K562 (cell line): ENCODE measurements at regions not wholly inside any gene's neighbourhood (a gene's known extent, or its start where the extent isn't known, plus 50 kb on each side); places are given as distances from the start of the nearest gene placed in this dataset.

Experiments
- ATAC-seq: fragments of 200-7000 bp; cut with Tn5 transposase; 3 replicates; pipeline ENCODE4 v1.9.1; 2020; ENCODE audit warnings: moderate library complexity
- BruUV-seq: library from RNA; stranded (reverse); fragments of 400-500 nt; replicated peaks from 2 replicates; lab custom pipeline; 2021; lab: Mats Ljungman, UMichigan
- CTCF ChIA-PET: fragments of 300-600 bp; formaldehyde crosslinking; extraction: SDS; loops from one replicate; lab custom pipeline; 2021; ENCODE audit warnings: low intra/inter-chr PET ratio; lab: Yijun Ruan, JAX
- POLR2A ChIA-PET: fragments of 300-600, 350-650 bp; sonication (Branson Sonifier 250); formaldehyde crosslinking; extraction: SDS; loops from one replicate; lab custom pipeline; 2021; ENCODE audit warnings: antibody characterized with exemption, inconsistent platforms; lab: Yijun Ruan, JAX
- DNase-seq, 4 experiments: peaks; one replicate each; pipeline versions ENCODE4 v3.0.0 to v3.0.0-alpha.2; 2011 to 2018; ENCODE audit warnings: low spot score in 3 of 4, mixed read lengths in 3 of 4; ENCODE audit errors: extremely low read depth in 1 of 4
- FAIRE-seq: peaks from 2 replicates; lab custom pipeline; 2011; peaks lifted over from hg19 to GRCh38; lab: Jason Lieb, UNC
- H2AFZ ChIP-seq: 2 replicates; pipeline ENCODE4 v1.6.0; 2011; ENCODE audit warnings: low read depth, low read length, control low read depth, inconsistent platforms
- H3K27ac ChIP-seq: fragments of 200-600 bp; 3 replicates; pipeline ENCODE4 v1.8.0; 2011; ENCODE audit warnings: low read depth, mild to moderate bottlenecking, control low read depth, inconsistent platforms, low read length, moderate library complexity, mixed read lengths; ENCODE audit errors: extremely low read depth
- H3K27me3 ChIP-seq, 2 experiments: fragments of 300-600 bp in 1 of 2; 2 replicates in 1 of 2; 3 replicates in 1 of 2; pipeline versions ENCODE4 v1.6.0 to v1.8.0; 2011; ENCODE audit warnings: inconsistent platforms in 2 of 2, low read length in 2 of 2, mild to moderate bottlenecking in 1 of 2, mixed read lengths in 1 of 2, moderate library complexity in 1 of 2; ENCODE audit not compliant: control insufficient read depth in 2 of 2, insufficient read depth in 2 of 2
- H3K36me3 ChIP-seq: fragments of 300-600 bp; 3 replicates; pipeline ENCODE4 v1.8.0; 2011; ENCODE audit warnings: mild to moderate bottlenecking, low read length, inconsistent platforms; ENCODE audit not compliant: control insufficient read depth, insufficient read depth
- H3K4me1 ChIP-seq, 2 experiments: fragments of 200-600 bp in 1 of 2; replicated peaks in 1 of 2; 2 replicates in 1 of 2; 3 replicates in 1 of 2; pipeline versions ENCODE4 v1.5.1 to v1.8.0; 2011; ENCODE audit warnings: inconsistent platforms in 2 of 2, low read length in 2 of 2, mild to moderate bottlenecking in 1 of 2, mixed read lengths in 1 of 2, moderate library complexity in 1 of 2; ENCODE audit not compliant: control insufficient read depth in 2 of 2, insufficient read depth in 2 of 2
- H3K4me2 ChIP-seq: 2 replicates; pipeline ENCODE4 v1.6.1; 2011; ENCODE audit warnings: low read length, control low read depth, inconsistent platforms, mixed read lengths; ENCODE audit not compliant: insufficient read depth
- H3K4me3 ChIP-seq: fragments of 200-600 bp; sonication (generic), shearing (Covaris generic); 2 replicates; pipeline ENCODE4 v1.5.1; 2016; ENCODE audit warnings: control low read depth, inconsistent platforms
- H3K79me2 ChIP-seq: fragments of 200-600 bp; 3 replicates; pipeline ENCODE4 v1.8.0; 2011; ENCODE audit warnings: low read length, inconsistent platforms; ENCODE audit not compliant: control insufficient read depth, insufficient read depth
- H3K9ac ChIP-seq, 2 experiments: 2 replicates each; pipeline versions ENCODE4 v1.6.0 to v1.6.1; 2011; ENCODE audit warnings: low read depth in 2 of 2, low read length in 2 of 2, control low read depth in 1 of 2, inconsistent platforms in 1 of 2, mild to moderate bottlenecking in 1 of 2, mixed read lengths in 1 of 2; ENCODE audit not compliant: insufficient read depth in 1 of 2
- H3K9me1 ChIP-seq: one replicate; pipeline ENCODE4 v1.6.0; 2011; ENCODE audit warnings: inconsistent platforms, mild to moderate bottlenecking, low read length, moderate library complexity; ENCODE audit not compliant: control insufficient read depth, insufficient read depth
- H3K9me3 ChIP-seq: replicated peaks from 2 replicates; pipeline ENCODE4 v1.5.1; 2011; ENCODE audit warnings: low read depth, low read length, inconsistent platforms; ENCODE audit not compliant: control insufficient read depth, insufficient read depth
- H4K20me1 ChIP-seq: replicated peaks from 2 replicates; pipeline ENCODE4 v1.6.1; 2011; ENCODE audit warnings: low read length, inconsistent platforms, mixed read lengths; ENCODE audit not compliant: control insufficient read depth, insufficient read depth
- CREB1 ChIP-seq, 2 experiments: sonication (generic) in 1 of 2; formaldehyde crosslinking in 1 of 2; IDR thresholded peaks; 2 replicates each; pipeline versions ENCODE4 v1.6.1 to v1.8.0; 2012 to 2022; ENCODE audit warnings: inconsistent platforms in 1 of 2, mild to moderate bottlenecking in 1 of 2, missing genetic modification reagents in 1 of 2, moderate library complexity in 1 of 2
- DPF2 ChIP-seq: fragments of 450-650 bp; IDR thresholded peaks from 2 replicates; pipeline ENCODE4 v1.6.1; 2016
- EHMT2 ChIP-seq: fragments of 450-650 bp; IDR thresholded peaks from 2 replicates; pipeline ENCODE4 v1.6.1; 2018; ENCODE audit warnings: antibody characterized with exemption
- PYGO2 ChIP-seq: fragments of 450-650 bp; IDR thresholded peaks from 2 replicates; pipeline ENCODE4 v1.6.1; 2016; ENCODE audit warnings: mild to moderate bottlenecking, missing genetic modification characterization, moderate library complexity, missing compliant biosample characterization
- TAF9B ChIP-seq: fragments of 450-650 bp; IDR thresholded peaks from 2 replicates; pipeline ENCODE4 v1.6.1; 2018; ENCODE audit warnings: mild to moderate bottlenecking; ENCODE audit not compliant: partially characterized antibody
- TGIF2 ChIP-seq: sonication (generic); formaldehyde crosslinking; IDR thresholded peaks from 2 replicates; pipeline ENCODE4 v1.8.1; 2022; ENCODE audit warnings: mild to moderate bottlenecking, missing genetic modification reagents, moderate library complexity
- ZBTB7A ChIP-seq: IDR thresholded peaks from 2 replicates; pipeline ENCODE4 v1.6.1; 2011; ENCODE audit warnings: low read depth, mild to moderate bottlenecking, low read length, moderate library complexity, borderline replicate concordance; ENCODE audit not compliant: control insufficient read depth
- ZNF23 ChIP-seq: fragments of 250-450 bp; sonication (Bioruptor Pico); IDR thresholded peaks from 2 replicates; pipeline ENCODE4 v1.4.0; 2020; ENCODE audit warnings: mild to moderate bottlenecking
- ZNF445 ChIP-seq: fragments of 250-450 bp; sonication (Bioruptor Pico); IDR thresholded peaks from 2 replicates; pipeline ENCODE4 v1.4.0; 2020; ENCODE audit warnings: low read depth, mild to moderate bottlenecking, moderate library complexity
- ZNF561 ChIP-seq: fragments of 450-650 bp; formaldehyde crosslinking; conservative IDR thresholded peaks from 2 replicates; pipeline ENCODE4 v1.4.0; 2020; ENCODE audit warnings: mild to moderate bottlenecking, moderate library complexity
- ZNF583 ChIP-seq: fragments of 250-450 bp; sonication (Bioruptor Pico); IDR thresholded peaks from 2 replicates; pipeline ENCODE4 v1.4.0; 2020
- ZNF830 ChIP-seq: fragments of 250-450 bp; sonication (Bioruptor Pico); IDR thresholded peaks from 2 replicates; pipeline ENCODE4 v1.5.0; 2021; ENCODE audit warnings: mild to moderate bottlenecking
- WGBS: fragments of 100-300 bp; shearing (Covaris generic); methylation state at CpG from one replicate; pipeline ENCODE4 v1.1.6; 2016; ENCODE audit warnings: low coverage, mixed read lengths; ENCODE audit not compliant: insufficient coverage; ENCODE audit errors: missing lambda C conversion rate; 5-methylcytosine and 5-hydroxymethylcytosine counted together
- in situ Hi-C: fragments of 300-500 bp; cut with MboI; formaldehyde crosslinking; loops from 4 replicates; pipeline ENCODE4 v1.15.0; 2018; ENCODE audit warnings: inconsistent platforms, mixed read lengths
- intact Hi-C: fragments of 100-400 bp; cut with micrococcal nuclease; formaldehyde crosslinking; loops from 2 replicates; pipeline ENCODE4 v1.14.2; 2022
- TF ChIP-seq, protein P1 (sequence below), 3 experiments: fragments of 200-800 bp in 1 of 3; sonication (Bioruptor generic) in 1 of 3; sonication (generic) in 1 of 3; formaldehyde crosslinking in 1 of 3; IDR thresholded peaks; 2 replicates each; pipeline versions ENCODE4 v1.6.1 to v1.8.0; 2016 to 2022; ENCODE audit warnings: mild to moderate bottlenecking in 2 of 3, missing compliant biosample characterization in 2 of 3, missing genetic modification characterization in 2 of 3, missing genetic modification reagents in 1 of 3
- TF ChIP-seq, protein P2 (sequence below): conservative IDR thresholded peaks from 2 replicates; pipeline ENCODE4 v1.6.1; 2011; ENCODE audit warnings: low read depth, mild to moderate bottlenecking, low read length; ENCODE audit not compliant: control insufficient read depth
- TF ChIP-seq, protein P3 (sequence below): sonication (generic); formaldehyde crosslinking; IDR thresholded peaks from 2 replicates; pipeline ENCODE4 v1.8.1; 2023; ENCODE audit warnings: mild to moderate bottlenecking, missing genetic modification reagents, moderate library complexity
- TF ChIP-seq, protein P4 (sequence below): fragments of 250-450 bp; sonication (Bioruptor Pico); IDR thresholded peaks from 2 replicates; pipeline ENCODE4 v1.4.0; 2020; ENCODE audit warnings: mild to moderate bottlenecking, moderate library complexity, borderline replicate concordance

DNA sequence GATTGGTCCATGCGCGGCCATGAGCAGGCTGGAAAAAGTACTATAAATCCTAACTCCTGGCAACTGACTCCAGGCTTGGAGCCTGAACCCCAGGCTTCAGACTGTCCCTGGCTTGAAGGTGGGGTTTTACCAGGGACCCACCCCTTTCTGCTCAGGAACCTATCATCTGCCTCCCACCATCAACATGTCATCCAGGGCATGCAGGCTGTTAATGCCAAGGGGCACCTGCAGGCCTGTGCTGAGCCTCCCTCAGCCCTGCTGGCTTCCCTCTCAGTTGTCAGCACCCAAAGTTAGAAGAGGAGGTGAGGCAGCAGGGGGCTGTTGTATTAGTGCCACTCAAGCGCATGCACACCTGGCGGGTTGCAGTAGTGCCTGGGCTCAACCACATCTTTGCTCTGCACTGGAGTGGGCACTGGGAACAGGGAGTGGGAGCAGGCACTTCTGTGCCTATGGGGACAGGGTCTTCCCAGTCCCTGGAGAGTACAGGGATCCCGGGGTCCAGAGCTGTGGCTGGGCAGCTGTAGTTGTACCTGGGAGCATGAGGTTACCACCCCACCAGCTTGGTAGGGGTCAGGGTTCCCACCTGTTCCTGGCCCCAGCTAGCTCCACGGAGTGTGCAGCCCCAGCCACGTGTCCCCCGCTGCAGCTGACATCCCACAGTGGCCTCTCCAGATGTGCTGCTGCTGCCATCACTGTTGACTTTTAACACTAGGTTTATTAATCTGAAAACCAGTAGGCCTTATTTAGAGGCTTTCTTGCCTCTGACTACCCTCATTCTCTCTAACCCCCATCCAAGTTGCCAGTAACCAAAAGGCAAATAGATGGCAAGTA is 306.2 kb upstream of the RIOK2 start:
- peaks cover 2% of the 10 kb centered on the region; the same call in 1 of the 2 replicates for H3K9me3 ChIP-seq
- no peak overlapping the region for H3K27ac ChIP-seq
- H3K79me2 ChIP-seq = no peaks in the 10 kb centered on the region
- no peaks in the 10 kb centered on the region for H4K20me1 ChIP-seq
- intact Hi-C loops = no loop called here
- ChIA-PET POLR2A (no interaction called here), CTCF (no interaction called here)
- H3K4me3 ChIP-seq = no peak overlapping the region
- no peaks in the 10 kb centered on the region for H3K4me1 ChIP-seq
- H3K9me1 ChIP-seq = no peaks in the 10 kb centered on the region
- WGBS = 15% methylated on average over 7 of the region's 8 CpGs
- no peaks in the 10 kb centered on the region for H3K27me3 ChIP-seq
- BruUV-seq = no TSS peak
- no peak for FAIRE-seq
- H3K9ac ChIP-seq = no peak overlapping the region
- ATAC-seq = no peak
- in situ Hi-C loops = no loop called here
- DNase-seq = no peak
- no peaks in the 10 kb centered on the region for H3K36me3 ChIP-seq
- no peak overlapping the region for H3K4me2 ChIP-seq
- H2AFZ ChIP-seq = no peak overlapping the region
- TF ChIP-seq, protein P1, sequence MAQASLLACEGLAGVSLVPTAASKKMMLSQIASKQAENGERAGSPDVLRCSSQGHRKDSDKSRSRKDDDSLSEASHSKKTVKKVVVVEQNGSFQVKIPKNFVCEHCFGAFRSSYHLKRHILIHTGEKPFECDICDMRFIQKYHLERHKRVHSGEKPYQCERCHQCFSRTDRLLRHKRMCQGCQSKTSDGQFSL (CRISPR knock-in tag; IDR thresholded peaks at IDR 0.05) = no peak
- TF ChIP-seq, protein P1 (tag; IDR thresholded peaks at IDR 0.05) = no peak
- no peak for TF ChIP-seq ZNF830 (CRISPR knock-in tag)
- no peak for TF ChIP-seq PYGO2
- TF ChIP-seq TAF9B = no peak
- TF ChIP-seq, protein P2, sequence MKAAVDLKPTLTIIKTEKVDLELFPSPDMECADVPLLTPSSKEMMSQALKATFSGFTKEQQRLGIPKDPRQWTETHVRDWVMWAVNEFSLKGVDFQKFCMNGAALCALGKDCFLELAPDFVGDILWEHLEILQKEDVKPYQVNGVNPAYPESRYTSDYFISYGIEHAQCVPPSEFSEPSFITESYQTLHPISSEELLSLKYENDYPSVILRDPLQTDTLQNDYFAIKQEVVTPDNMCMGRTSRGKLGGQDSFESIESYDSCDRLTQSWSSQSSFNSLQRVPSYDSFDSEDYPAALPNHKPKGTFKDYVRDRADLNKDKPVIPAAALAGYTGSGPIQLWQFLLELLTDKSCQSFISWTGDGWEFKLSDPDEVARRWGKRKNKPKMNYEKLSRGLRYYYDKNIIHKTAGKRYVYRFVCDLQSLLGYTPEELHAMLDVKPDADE = no peak
- TF ChIP-seq, protein P3, sequence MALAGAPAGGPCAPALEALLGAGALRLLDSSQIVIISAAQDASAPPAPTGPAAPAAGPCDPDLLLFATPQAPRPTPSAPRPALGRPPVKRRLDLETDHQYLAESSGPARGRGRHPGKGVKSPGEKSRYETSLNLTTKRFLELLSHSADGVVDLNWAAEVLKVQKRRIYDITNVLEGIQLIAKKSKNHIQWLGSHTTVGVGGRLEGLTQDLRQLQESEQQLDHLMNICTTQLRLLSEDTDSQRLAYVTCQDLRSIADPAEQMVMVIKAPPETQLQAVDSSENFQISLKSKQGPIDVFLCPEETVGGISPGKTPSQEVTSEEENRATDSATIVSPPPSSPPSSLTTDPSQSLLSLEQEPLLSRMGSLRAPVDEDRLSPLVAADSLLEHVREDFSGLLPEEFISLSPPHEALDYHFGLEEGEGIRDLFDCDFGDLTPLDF (CRISPR knock-in tag) = no peak
- no peak for TF ChIP-seq ZBTB7A
- no peak for TF ChIP-seq EHMT2
- no peak for TF ChIP-seq ZNF23 (CRISPR knock-in tag)
- TF ChIP-seq TGIF2 (CRISPR knock-in tag) = no peak
- TF ChIP-seq CREB1 (IDR thresholded peaks at IDR 0.05) = no peak
- TF ChIP-seq CREB1 (CRISPR knock-in tag; IDR thresholded peaks at IDR 0.05) = no peak
- TF ChIP-seq ZNF445 (CRISPR knock-in tag) = no peak
- no peak for TF ChIP-seq ZNF561 (CRISPR knock-in tag)
- no peak for TF ChIP-seq ZNF583 (CRISPR knock-in tag)
- TF ChIP-seq, protein P4, sequence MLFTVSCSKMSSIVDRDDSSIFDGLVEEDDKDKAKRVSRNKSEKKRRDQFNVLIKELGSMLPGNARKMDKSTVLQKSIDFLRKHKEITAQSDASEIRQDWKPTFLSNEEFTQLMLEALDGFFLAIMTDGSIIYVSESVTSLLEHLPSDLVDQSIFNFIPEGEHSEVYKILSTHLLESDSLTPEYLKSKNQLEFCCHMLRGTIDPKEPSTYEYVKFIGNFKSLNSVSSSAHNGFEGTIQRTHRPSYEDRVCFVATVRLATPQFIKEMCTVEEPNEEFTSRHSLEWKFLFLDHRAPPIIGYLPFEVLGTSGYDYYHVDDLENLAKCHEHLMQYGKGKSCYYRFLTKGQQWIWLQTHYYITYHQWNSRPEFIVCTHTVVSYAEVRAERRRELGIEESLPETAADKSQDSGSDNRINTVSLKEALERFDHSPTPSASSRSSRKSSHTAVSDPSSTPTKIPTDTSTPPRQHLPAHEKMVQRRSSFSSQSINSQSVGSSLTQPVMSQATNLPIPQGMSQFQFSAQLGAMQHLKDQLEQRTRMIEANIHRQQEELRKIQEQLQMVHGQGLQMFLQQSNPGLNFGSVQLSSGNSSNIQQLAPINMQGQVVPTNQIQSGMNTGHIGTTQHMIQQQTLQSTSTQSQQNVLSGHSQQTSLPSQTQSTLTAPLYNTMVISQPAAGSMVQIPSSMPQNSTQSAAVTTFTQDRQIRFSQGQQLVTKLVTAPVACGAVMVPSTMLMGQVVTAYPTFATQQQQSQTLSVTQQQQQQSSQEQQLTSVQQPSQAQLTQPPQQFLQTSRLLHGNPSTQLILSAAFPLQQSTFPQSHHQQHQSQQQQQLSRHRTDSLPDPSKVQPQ (CRISPR knock-in tag) = no peak
- no peak for TF ChIP-seq DPF2
